HCT116 (cell line): ENCODE measurements at regions not wholly inside any gene's neighbourhood (a gene's known extent, or its start where the extent isn't known, plus 50 kb on each side); places are given as distances from the start of the nearest gene placed in this dataset.

Source experiments
- CBX3 ChIP-seq: IDR thresholded peaks from 2 replicates; pipeline ENCODE4 v1.6.1; 2012; ENCODE audit warnings: low read depth
- EZH2 ChIP-seq: fragments of 200-600 bp; sonication (generic); IDR thresholded peaks from 2 replicates; pipeline ENCODE4 v1.6.1; 2017; ENCODE audit warnings: antibody characterized with exemption, mixed run types
- POLR2A ChIP-seq: IDR thresholded peaks from 2 replicates; pipeline ENCODE4 v1.7.0; 2011; ENCODE audit warnings: borderline replicate concordance; ENCODE audit not compliant: insufficient read depth, insufficient read length; ENCODE audit errors: extremely low read depth
- POLR2AphosphoS5 ChIP-seq: IDR thresholded peaks from 2 replicates; pipeline ENCODE4 v1.6.1; 2011; ENCODE audit warnings: mild to moderate bottlenecking, low read depth, low read length, moderate library complexity
- RAD21 ChIP-seq: IDR thresholded peaks from 2 replicates; pipeline ENCODE4 v1.6.1; 2012; ENCODE audit warnings: low read depth, mild to moderate bottlenecking
- SP1 ChIP-seq: IDR thresholded peaks from 2 replicates; pipeline ENCODE4 v1.6.1; 2012; ENCODE audit warnings: low read depth
- TF ChIP-seq, protein P1 (sequence below), 3 experiments: fragments of 200-600 bp in 1 of 3; sonication (generic) in 1 of 3; IDR thresholded peaks in 2 of 3; conservative IDR thresholded peaks in 1 of 3; 2 replicates each; pipeline ENCODE4 v1.5.1; 2012 to 2017; ENCODE audit warnings: low read depth in 2 of 3, low read length in 2 of 3, antibody characterized with exemption in 1 of 3, borderline replicate concordance in 1 of 3, control low read depth in 1 of 3, mild to moderate bottlenecking in 1 of 3, mixed read lengths in 1 of 3, mixed run types in 1 of 3, moderate library complexity in 1 of 3; ENCODE audit not compliant: insufficient read depth in 1 of 3
- TF ChIP-seq, protein P2 (sequence below): IDR thresholded peaks from 2 replicates; pipeline ENCODE4 v1.6.1; 2012

DNA sequence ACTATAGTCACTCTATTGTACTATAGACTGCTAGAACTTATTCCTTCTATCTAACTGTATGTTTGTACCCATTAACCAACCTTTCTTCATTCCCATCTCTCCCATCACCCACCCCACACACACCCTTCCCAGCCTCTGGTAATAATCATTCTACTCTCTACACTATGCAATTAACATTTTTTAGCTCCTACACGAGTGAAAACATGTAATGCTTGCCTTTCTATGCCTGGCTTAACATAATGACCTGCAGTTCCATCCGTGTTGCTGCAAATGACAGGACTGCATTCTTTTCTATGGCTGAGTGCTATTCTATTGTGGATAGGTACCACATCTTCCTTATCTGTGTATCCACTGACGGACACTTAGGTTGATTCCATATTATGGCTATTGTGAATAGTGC, 95.5 kb downstream of the ALDH8A1 start:
- TF ChIP-seq EZH2 (no peak), POLR2A (no peak), SP1 (no peak), POLR2AphosphoS5 (no peak), RAD21 (no peak), CBX3 (no peak)
- TF ChIP-seq, protein P1, sequence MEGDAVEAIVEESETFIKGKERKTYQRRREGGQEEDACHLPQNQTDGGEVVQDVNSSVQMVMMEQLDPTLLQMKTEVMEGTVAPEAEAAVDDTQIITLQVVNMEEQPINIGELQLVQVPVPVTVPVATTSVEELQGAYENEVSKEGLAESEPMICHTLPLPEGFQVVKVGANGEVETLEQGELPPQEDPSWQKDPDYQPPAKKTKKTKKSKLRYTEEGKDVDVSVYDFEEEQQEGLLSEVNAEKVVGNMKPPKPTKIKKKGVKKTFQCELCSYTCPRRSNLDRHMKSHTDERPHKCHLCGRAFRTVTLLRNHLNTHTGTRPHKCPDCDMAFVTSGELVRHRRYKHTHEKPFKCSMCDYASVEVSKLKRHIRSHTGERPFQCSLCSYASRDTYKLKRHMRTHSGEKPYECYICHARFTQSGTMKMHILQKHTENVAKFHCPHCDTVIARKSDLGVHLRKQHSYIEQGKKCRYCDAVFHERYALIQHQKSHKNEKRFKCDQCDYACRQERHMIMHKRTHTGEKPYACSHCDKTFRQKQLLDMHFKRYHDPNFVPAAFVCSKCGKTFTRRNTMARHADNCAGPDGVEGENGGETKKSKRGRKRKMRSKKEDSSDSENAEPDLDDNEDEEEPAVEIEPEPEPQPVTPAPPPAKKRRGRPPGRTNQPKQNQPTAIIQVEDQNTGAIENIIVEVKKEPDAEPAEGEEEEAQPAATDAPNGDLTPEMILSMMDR (IDR thresholded peaks at IDR 0.05 in 2 of 3, conservative IDR thresholded peaks at IDR 0.05 in 1 of 3; ENCODE audit: borderline replicate concordance in 1 of 3, insufficient read depth in 1 of 3, low read depth in 2 of 3, low read length in 2 of 3): no peak
- TF ChIP-seq, protein P2, sequence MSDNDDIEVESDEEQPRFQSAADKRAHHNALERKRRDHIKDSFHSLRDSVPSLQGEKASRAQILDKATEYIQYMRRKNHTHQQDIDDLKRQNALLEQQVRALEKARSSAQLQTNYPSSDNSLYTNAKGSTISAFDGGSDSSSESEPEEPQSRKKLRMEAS: no peak
